A204.1 (cell line): ENCODE measurements at regions not wholly inside any gene's neighbourhood (a gene's known extent, or its start where the extent isn't known, plus 50 kb on each side); places are given as distances from the start of the nearest gene placed in this dataset.
"Not testable (repeated sequence)": the region's sequence is repeated elsewhere in the genome, so short reads cannot be mapped to it uniquely, and the experiment has no call there.

ENCODE experiments used
- FAIRE-seq: peaks from 2 replicates; lab custom pipeline; 2012; peaks lifted over from hg19 to GRCh38; lab: Jason Lieb, UNC

DNA sequence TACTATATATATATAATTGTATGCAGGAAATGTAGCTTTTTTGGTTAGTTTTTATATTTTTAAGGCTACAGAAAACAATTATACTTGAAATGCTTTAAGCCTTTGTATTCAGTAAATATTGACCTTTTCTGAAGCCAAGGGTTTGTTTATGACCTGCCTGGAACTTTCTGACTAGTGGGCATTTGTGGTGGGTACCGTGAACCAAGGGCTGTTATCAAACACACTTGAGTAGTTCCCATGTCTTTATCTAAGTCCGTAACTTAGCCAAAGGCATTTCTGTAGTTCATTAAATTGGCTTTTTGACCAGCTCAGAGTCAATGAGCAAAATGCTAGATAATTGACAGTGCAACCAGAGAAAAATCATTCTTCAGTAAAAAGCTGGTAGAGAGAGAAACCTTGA lies 1444.2 kb upstream of the SLC10A2 start:
- FAIRE-seq = no peak

DNA sequence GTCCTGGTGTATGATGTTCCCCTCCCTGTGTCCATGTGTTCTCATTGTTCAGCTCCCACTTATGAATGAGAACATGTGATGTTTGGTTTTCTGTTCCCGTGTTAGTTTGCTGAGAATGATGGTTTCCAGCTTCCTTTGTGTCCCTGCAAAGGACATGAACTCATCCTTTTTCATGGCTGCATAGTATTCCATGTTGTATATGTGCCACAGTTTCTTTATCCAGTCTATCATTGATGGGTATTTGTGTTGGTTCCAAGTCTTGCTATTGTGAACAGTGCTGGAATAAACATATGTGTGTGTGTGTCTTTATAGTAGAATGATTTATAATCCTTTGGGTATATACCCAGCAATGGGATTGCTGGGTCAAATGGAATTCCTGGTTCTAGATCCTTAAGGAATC lies 1427.3 kb upstream of the SLC10A2 start:
- FAIRE-seq = not testable (repeated sequence)

DNA sequence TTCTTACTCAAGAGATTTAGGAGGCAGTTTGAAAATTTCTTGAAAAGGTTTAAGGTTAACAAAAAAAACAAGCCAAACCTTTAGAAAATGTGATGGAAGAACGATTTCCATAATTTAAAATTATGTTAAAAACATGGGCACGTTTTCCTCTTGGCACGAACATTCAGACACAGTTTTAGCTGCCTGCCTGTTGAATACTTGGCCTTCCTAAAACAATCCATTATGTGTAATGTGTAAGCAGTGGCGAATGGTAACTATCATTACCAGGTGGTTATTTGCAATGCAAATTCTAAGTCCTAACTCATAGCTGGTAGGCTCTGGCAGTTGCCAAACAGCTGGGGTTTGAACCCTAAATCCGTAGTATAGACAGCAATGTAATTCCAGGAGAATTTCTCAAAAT lies 1425.7 kb upstream of the SLC10A2 start:
- no peak for FAIRE-seq

DNA sequence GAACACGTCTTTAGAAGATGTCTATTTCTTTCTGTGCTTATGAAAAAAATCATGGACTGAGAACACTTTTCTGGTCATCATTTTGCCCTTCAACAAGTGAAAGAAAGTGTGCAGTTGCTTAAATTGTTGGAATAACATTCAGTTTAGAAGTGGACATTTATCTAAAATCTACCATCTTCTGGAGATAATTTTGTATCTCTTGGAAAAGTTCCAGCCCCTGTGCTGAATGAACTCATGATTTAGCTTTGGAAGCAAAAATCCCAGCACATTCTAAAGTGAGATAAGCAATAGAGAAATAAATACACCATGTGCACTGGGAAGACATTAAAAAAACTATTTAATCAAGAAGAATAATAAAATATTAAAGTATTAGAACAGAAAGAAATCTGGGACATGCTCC lies 1420.8 kb upstream of the SLC10A2 start:
- no peak for FAIRE-seq

DNA sequence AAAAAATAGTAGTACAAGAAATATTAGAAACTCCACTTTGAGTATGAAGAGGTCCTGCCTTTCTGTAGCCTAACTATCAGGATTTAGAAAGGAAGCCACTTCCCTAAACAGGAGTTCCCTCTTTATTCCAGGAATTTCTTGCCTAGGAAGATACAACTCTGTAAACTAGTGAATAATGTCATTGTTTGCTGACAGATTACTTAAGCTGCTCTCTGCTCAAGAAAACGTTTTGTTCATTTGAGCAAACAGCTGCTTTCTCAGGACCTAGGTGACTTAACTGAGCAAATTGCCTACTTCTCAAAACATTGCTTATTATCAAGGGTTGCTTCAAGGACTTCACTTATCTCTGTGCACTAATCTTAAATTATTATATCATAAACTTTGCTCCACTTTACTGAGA lies 1419.4 kb upstream of the SLC10A2 start:
- FAIRE-seq = no peak

- no peak for FAIRE-seq
Observed at GRCh38 chr13:104483631-104484030, 1417.4 kb upstream of the SLC10A2 start.

GRCh38 chr13:104477261-104477660 lies 1411.0 kb upstream of the SLC10A2 start:
- FAIRE-seq = no peak

GRCh38 chr13:104473936-104474335 lies 1407.7 kb upstream of the SLC10A2 start:
- no peak for FAIRE-seq

- no peak for FAIRE-seq
Observed at GRCh38 chr13:104466016-104466415, 1399.8 kb upstream of the SLC10A2 start.

GRCh38 chr13:104461049-104461448 lies 1394.8 kb upstream of the SLC10A2 start:
- FAIRE-seq = no peak

DNA sequence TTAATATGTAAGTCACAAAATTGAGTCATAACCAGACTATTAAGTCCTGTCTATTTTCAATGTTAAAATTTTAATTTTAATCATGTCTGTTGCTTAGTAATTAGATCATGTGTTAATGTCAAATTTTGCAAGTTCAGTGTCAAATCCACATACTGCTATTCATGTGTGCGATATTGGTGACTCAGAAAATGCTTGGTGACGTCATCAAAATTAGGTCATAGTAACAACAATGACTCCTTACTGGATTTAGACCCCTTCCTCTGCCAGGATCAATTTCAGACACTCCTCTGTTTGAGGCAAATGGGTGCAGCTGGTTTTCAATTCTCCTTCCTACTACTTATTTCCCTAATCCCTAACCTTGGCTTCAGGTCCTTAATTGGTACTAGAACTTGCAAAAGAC lies 1394.3 kb upstream of the SLC10A2 start:
- no peak for FAIRE-seq

DNA sequence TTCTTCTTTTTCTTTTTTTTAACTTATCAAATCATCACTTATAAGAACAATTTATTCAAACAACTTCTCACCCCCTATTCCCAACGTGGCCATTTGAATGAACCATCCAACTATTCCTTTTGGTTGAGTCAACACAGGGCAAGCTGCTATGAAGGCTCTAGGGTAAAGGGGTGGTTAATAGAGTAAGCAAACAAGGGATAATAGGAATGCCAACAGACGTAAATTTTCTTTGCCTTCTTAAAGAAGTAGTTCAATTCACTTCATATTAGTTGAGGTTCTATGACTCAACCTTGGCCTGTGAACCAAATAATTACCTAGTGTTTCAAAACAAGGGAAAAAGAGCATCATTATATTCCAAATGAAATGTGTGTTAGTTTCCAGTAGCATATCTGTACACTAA lies 1383.8 kb upstream of the SLC10A2 start:
- FAIRE-seq = no peak

DNA sequence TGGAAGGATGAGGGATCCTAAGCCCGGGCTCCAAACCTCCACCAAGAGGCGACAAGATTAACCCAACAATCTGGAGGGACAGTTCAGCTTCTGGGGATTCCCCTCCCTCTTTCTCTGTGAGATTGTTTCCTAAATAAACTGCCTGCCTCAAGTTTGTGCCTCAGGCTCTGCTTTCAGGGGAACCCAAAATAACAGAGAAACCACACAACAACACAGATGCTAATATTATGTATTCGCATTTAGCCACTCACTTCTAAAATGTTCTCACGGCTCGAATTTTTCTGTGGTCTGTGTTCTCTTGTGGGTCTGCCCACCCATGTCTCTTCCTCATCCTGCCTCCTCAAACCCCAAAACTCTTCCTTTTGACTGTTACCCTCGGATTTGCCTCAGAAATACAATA lies 1381.1 kb upstream of the SLC10A2 start:
- FAIRE-seq = no peak

- FAIRE-seq = no peak
Observed at GRCh38 chr13:104442536-104442935, 1376.3 kb upstream of the SLC10A2 start.

GRCh38 chr13:104436555-104436954 lies 1370.3 kb upstream of the SLC10A2 start:
- FAIRE-seq = no peak

- FAIRE-seq = no peak
Observed at GRCh38 chr13:104431895-104432294, 1365.7 kb upstream of the SLC10A2 start.

- FAIRE-seq = no peak
Observed at GRCh38 chr13:104426435-104426834, 1360.2 kb upstream of the SLC10A2 start.

DNA sequence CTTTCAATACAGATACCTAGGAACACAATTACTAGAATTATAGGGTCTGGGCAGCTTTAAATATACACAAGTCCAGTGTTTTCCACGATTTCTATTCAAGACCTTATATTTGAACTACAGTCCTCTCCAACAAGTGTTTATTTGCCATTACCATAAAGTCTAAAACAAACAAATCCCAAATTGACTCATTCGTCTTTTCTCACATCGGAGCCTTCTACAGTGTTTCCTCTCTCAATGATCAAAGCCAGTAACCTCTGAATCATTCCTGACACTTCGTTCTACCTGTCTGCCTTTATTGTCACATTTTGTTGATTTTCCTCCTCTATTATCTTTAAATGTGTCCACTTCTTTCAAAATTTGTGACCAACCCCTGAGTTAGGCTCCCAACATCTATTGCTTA lies 1356.5 kb upstream of the SLC10A2 start:
- FAIRE-seq = no peak

- no peak for FAIRE-seq
Observed at GRCh38 chr13:104416973-104417372, 1350.8 kb upstream of the SLC10A2 start.

DNA sequence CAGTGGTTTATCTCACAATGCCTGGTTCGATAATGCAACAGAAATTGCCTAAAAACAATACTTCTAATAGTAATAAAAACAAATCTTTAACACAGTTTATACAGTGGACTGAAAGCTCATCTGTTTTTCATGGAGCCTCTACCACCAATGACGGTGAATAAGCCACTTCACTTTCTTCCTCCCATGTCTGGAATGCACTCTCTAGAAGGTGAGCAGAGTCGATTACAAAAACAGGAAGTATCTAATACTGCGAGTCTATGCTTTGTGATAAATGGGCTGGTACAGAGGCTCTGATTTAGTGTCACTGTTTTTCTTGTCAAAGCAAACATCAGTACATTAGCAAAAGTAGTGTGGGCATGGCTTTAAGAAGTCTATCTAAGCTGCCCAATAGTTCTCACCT lies 1348.6 kb upstream of the SLC10A2 start:
- no peak for FAIRE-seq

DNA sequence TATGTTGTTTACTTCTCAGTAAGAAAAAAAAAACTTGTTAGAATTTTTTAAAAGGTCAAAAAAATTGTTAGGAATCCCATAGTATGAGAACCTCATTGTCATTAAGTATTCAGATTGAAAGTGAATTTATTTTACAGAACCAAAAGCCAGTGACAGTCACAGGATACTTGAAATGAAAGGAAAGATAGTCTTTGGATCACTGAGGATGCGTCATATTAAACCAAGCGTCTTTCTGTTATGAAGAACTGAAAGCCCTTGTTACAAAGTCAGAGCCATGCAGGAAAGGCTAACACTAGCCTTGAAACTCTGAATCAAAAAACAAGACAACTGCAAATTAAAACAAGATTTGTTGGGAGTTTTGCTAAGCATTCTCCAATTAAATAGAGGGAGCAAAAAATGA lies 1348.0 kb upstream of the SLC10A2 start:
- no peak for FAIRE-seq

DNA sequence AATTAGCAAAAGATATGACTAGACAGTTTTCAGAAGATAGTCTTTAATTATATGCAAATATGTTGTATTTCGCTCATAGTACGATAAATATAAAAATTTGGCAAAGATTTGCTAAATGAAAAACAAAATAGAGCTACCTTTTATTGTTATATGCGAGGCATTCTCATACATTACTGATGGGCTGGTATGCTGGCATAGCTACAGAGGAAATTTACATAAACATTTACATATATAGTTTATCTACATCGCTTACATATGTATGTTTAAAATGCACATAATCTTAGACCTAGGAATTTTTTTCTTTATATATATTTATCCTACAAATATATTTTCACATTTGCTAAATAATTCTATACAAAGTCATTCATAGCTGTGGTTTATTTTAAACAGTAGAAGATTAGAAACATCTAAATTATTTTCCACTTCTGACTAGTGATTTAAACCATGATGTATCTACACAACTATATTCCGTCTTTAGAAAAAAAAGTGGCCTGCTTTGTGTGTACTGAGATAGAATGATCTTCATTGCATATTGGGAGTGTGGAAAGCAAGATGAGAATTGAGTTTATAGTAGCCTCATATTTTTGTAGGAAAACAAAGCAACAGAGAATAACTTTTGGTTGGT lies 1345.0 kb upstream of the SLC10A2 start:
- FAIRE-seq = no peak

DNA sequence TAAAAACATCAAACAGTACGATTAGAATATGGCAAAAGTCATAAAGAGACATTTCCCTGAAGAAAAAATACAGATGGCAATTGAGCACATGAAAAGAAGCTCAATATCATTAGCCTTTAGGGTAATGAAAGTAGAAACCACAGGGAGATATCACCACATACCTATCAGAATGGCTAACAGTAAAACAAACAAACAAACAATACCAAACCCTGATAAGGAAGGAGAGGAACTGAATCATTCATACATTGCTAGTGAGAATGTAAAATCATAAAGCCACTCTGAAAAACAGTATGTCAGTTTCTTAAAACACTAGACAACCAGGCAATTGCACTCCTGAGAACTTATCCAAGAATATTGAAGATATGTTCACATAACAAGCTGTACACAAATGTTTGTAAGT lies 1342.5 kb upstream of the SLC10A2 start:
- FAIRE-seq = no peak

DNA sequence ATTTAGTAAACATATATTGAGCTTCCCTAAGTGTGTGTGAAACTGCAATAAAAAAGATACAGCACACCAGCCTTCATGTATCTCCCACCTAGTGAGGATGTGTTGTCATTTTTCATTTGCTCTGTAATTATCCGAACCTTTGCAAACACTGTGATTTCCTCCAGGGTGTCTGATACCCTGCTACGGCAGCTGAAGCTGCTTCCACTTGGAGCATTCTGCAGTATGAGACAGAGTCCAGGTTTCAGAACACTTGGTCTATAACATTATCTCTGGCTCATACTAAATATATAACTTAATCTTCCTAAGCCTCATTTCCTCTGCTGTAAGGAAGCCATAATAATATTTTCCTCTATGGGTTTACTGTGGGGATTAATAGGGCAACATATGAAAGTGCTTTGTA lies 1338.1 kb upstream of the SLC10A2 start:
- FAIRE-seq = no peak

GRCh38 chr13:104389691-104390090 lies 1323.5 kb upstream of the SLC10A2 start:
- FAIRE-seq = no peak
